ENCODE measurements at regions not wholly inside any gene's neighbourhood (a gene's known extent, or its start where the extent isn't known, plus 50 kb on each side); places are given as distances from the start of the nearest gene placed in this dataset.

- Histone ChIP-seq H3K4me1 (no peaks in the 10 kb centered on the region), H3K9me3 (no peaks in the 10 kb centered on the region), H3K27ac (no peak overlapping the region), H3K36me3 (ENCODE audit: insufficient read depth in 1 of 2, low read depth in 1 of 2) (no peaks in the 10 kb centered on the region), H3K27me3 (ENCODE audit: insufficient read depth in 3 of 3, low read length in 2 of 3) (no peaks in the 10 kb centered on the region), H3K4me3 (no peak overlapping the region)
- ATAC-seq, result no peak
- TF ChIP-seq, protein P1, sequence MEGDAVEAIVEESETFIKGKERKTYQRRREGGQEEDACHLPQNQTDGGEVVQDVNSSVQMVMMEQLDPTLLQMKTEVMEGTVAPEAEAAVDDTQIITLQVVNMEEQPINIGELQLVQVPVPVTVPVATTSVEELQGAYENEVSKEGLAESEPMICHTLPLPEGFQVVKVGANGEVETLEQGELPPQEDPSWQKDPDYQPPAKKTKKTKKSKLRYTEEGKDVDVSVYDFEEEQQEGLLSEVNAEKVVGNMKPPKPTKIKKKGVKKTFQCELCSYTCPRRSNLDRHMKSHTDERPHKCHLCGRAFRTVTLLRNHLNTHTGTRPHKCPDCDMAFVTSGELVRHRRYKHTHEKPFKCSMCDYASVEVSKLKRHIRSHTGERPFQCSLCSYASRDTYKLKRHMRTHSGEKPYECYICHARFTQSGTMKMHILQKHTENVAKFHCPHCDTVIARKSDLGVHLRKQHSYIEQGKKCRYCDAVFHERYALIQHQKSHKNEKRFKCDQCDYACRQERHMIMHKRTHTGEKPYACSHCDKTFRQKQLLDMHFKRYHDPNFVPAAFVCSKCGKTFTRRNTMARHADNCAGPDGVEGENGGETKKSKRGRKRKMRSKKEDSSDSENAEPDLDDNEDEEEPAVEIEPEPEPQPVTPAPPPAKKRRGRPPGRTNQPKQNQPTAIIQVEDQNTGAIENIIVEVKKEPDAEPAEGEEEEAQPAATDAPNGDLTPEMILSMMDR (IDR thresholded peaks at IDR 0.05), result no peak
- DNase-seq, result no peak
- WGBS, 3 donors, result 85 to 86% (median 86%) methylated on average over 5 of the region's 5 CpGs
- intact Hi-C loops (cut with DNase I), result no loop called here
Measured at GRCh38 chr2:62441421-62441820, 64.6 kb downstream of the TMEM17 start.

- Histone ChIP-seq H3K27me3 (ENCODE audit: insufficient read depth in 3 of 3, low read length in 2 of 3) (no peaks in the 10 kb centered on the region), H3K36me3 (ENCODE audit: insufficient read depth in 1 of 2, low read depth in 1 of 2) (no peaks in the 10 kb centered on the region), H3K9me3 (no peaks in the 10 kb centered on the region), H3K4me3 (no peak overlapping the region), H3K27ac (no peak overlapping the region), H3K4me1 (no peaks in the 10 kb centered on the region)
- intact Hi-C loops (cut with DNase I), result no loop called here
- no peak for ATAC-seq
- 86 to 90% (median 87%) methylated on average over 6 of the region's 6 CpGs for WGBS, 3 donors
- TF ChIP-seq, protein P1 (IDR thresholded peaks at IDR 0.05), result no peak
- no peak for DNase-seq
Measured at GRCh38 chr2:62440281-62440946, 65.6 kb downstream of the TMEM17 start.

DNA sequence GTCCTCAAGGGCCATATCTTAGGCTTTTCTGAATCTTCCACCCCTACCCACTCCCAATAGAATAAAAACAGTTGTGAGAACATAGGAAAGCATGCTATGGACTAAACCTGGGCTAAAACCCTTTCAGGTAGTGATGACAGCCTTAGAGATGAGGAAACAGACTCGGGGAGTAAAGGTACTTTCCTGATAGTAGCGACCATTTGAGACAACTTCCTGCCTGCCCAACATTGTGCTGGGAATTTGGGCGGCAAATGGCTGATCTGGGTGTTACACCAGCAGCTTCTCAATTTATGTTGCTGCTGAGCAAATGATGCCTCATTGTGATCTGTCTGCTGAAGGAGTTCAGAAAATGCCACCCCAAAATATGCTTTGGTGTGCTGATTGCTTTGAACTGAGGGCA, 66.6 kb downstream of the TMEM17 start:
- intact Hi-C loops (cut with DNase I), result no loop called here
- H3K4me1 ChIP-seq, result no peaks in the 10 kb centered on the region
- ATAC-seq, result no peak
- no peaks in the 10 kb centered on the region for H3K27me3 ChIP-seq (ENCODE audit: insufficient read depth in 3 of 3, low read length in 2 of 3)
- no peaks in the 10 kb centered on the region for H3K36me3 ChIP-seq (ENCODE audit: insufficient read depth in 1 of 2, low read depth in 1 of 2)
- H3K27ac ChIP-seq, result no peak overlapping the region
- 71 to 79% (median 76%) methylated on average over 3 of the region's 3 CpGs for WGBS, 3 donors
- TF ChIP-seq, protein P1 (IDR thresholded peaks at IDR 0.05), result no peak
- H3K9me3 ChIP-seq, result no peaks in the 10 kb centered on the region
- no peak overlapping the region for H3K4me3 ChIP-seq
- DNase-seq, result no peak

GRCh38 chr2:62437785-62438184, 68.2 kb downstream of the TMEM17 start:
- H3K36me3 ChIP-seq (ENCODE audit: insufficient read depth in 1 of 2, low read depth in 1 of 2), result no peaks in the 10 kb centered on the region
- ATAC-seq (no peak), DNase-seq (no peak)
- H3K9me3 ChIP-seq, result no peaks in the 10 kb centered on the region
- TF ChIP-seq, protein P1 (IDR thresholded peaks at IDR 0.05), result no peak
- no peaks in the 10 kb centered on the region for H3K27me3 ChIP-seq (ENCODE audit: insufficient read depth in 3 of 3, low read length in 2 of 3)
- intact Hi-C loops (cut with DNase I), result no loop called here
- H3K4me1 ChIP-seq, result no peaks in the 10 kb centered on the region
- no peak overlapping the region for H3K4me3 ChIP-seq
- whole genome bisulfite sequencing, 3 donors, result 94 to 95% (median 95%) methylated on average over 5 of the region's 5 CpGs
- no peak overlapping the region for H3K27ac ChIP-seq

- TF ChIP-seq, protein P1 (IDR thresholded peaks at IDR 0.05), result no peak
Measured at GRCh38 chr2:62435720-62436119, 70.3 kb downstream of the TMEM17 start.

More at GRCh38 chr2:62435720-62436119, 70.3 kb downstream of the TMEM17 start:
- Histone ChIP-seq H3K36me3 (ENCODE audit: insufficient read depth in 1 of 2, low read depth in 1 of 2) (no peaks in the 10 kb centered on the region), H3K9me3 (no peaks in the 10 kb centered on the region), H3K27ac (no peak overlapping the region), H3K27me3 (ENCODE audit: insufficient read depth in 3 of 3, low read length in 2 of 3) (no peaks in the 10 kb centered on the region), H3K4me3 (no peak overlapping the region), H3K4me1 (no peaks in the 10 kb centered on the region)
- whole genome bisulfite sequencing, 3 donors, result 64 to 77% (median 71%) methylated on average over 3 of the region's 3 CpGs
- ATAC-seq (no peak), DNase-seq (no peak)
- intact Hi-C loops (cut with DNase I), result no loop called here

Measured in psoas muscle (tissue), 7 donors.